NCI-H1048 (cell line): ENCODE measurements at regions not wholly inside any gene's neighbourhood (a gene's known extent, or its start where the extent isn't known, plus 50 kb on each side); places are given as distances from the start of the nearest gene placed in this dataset.

Experiments
- DNase-seq: peaks from one replicate; lab custom pipeline; 2025; lab: John Stamatoyannopoulos, UW

GRCh38 chr2:145283131-145283530 lies 763.2 kb upstream of the ZEB2 start:
- no peak for DNase-seq

GRCh38 chr2:145277922-145278321 lies 758.0 kb upstream of the ZEB2 start:
- no peak for DNase-seq

- no peak for DNase-seq
Measured at GRCh38 chr2:145273840-145274239, 753.9 kb upstream of the ZEB2 start.

- no peak for DNase-seq
Measured at GRCh38 chr2:145268931-145269330, 749.0 kb upstream of the ZEB2 start.

- no peak for DNase-seq
Measured at GRCh38 chr2:145267451-145267850, 747.5 kb upstream of the ZEB2 start.

- DNase-seq: no peak
Measured at GRCh38 chr2:145265244-145265643, 745.3 kb upstream of the ZEB2 start.

GRCh38 chr2:145260674-145261073 lies 740.8 kb upstream of the ZEB2 start:
- no peak for DNase-seq

- DNase-seq: no peak
Measured at GRCh38 chr2:145260081-145260480, 740.2 kb upstream of the ZEB2 start.

- no peak for DNase-seq
Measured at GRCh38 chr2:145258903-145259579, 739.1 kb upstream of the ZEB2 start.

- no peak for DNase-seq
Measured at GRCh38 chr2:145257931-145258330, 738.0 kb upstream of the ZEB2 start.

GRCh38 chr2:145256551-145256950 lies 736.6 kb upstream of the ZEB2 start:
- DNase-seq: no peak

GRCh38 chr2:145254291-145254690 lies 734.4 kb upstream of the ZEB2 start:
- no peak for DNase-seq

GRCh38 chr2:145253492-145253891 lies 733.6 kb upstream of the ZEB2 start:
- DNase-seq: no peak

- DNase-seq: no peak
Measured at GRCh38 chr2:145245268-145245870, 725.5 kb upstream of the ZEB2 start.

GRCh38 chr2:145235312-145235711 lies 715.4 kb upstream of the ZEB2 start:
- no peak for DNase-seq

GRCh38 chr2:145230546-145230945 lies 710.6 kb upstream of the ZEB2 start:
- DNase-seq: no peak

GRCh38 chr2:145228506-145228905 lies 708.6 kb upstream of the ZEB2 start:
- DNase-seq: no peak

- no peak for DNase-seq
Measured at GRCh38 chr2:145226901-145227300, 707.0 kb upstream of the ZEB2 start.

- DNase-seq: no peak
Measured at GRCh38 chr2:145221516-145221915, 701.6 kb upstream of the ZEB2 start.

- DNase-seq: no peak
Measured at GRCh38 chr2:145221032-145221431, 701.1 kb upstream of the ZEB2 start.

- DNase-seq: no peak
Measured at GRCh38 chr2:145220496-145220895, 700.6 kb upstream of the ZEB2 start.

GRCh38 chr2:145207884-145208283 lies 688.0 kb upstream of the ZEB2 start:
- DNase-seq: no peak

- no peak for DNase-seq
Measured at GRCh38 chr2:145206496-145207281, 686.8 kb upstream of the ZEB2 start.
